Nephron progenitor cell (in vitro differentiated cells): ENCODE measurements at regions not wholly inside any gene's neighbourhood (a gene's known extent, or its start where the extent isn't known, plus 50 kb on each side); places are given as distances from the start of the nearest gene placed in this dataset.
A peak's percentile ranks its signal among the peaks of the same experiment; 100 is the strongest.
"Not testable (repeated sequence)": the region's sequence is repeated elsewhere in the genome, so short reads cannot be mapped to it uniquely, and the experiment has no call there.

ENCODE experiments used
- DNase-seq: peaks from one replicate; pipeline ENCODE4 v3.0.0; 2021
- H3K27ac Mint-ChIP-seq: 2 replicates; pipeline ENCODE4 v1.8.0; 2021; ENCODE audit warnings: mild to moderate bottlenecking, moderate library complexity, mixed read lengths
- H3K27me3 Mint-ChIP-seq: 2 replicates; pipeline ENCODE4 v1.8.0; 2021; ENCODE audit warnings: mild to moderate bottlenecking, low read depth, mixed read lengths; ENCODE audit not compliant: poor library complexity
- H3K36me3 Mint-ChIP-seq: 2 replicates; pipeline ENCODE4 v1.8.0; 2021; ENCODE audit warnings: low read depth, mixed read lengths
- H3K4me1 Mint-ChIP-seq: 2 replicates; pipeline ENCODE4 v1.8.0; 2021; ENCODE audit warnings: mixed read lengths
- H3K4me3 Mint-ChIP-seq: 2 replicates; pipeline ENCODE4 v1.8.0; 2021; ENCODE audit warnings: mild to moderate bottlenecking, moderate library complexity, mixed read lengths
- H3K9me3 Mint-ChIP-seq: 2 replicates; pipeline ENCODE4 v1.8.0; 2021; ENCODE audit warnings: mild to moderate bottlenecking, moderate library complexity, mixed read lengths
- TF ChIP-seq, protein P1 (sequence below): fragments of 200-600 bp; sonication (generic); IDR thresholded peaks from 2 replicates; pipeline ENCODE4 v1.5.0; 2021; ENCODE audit warnings: antibody characterized with exemption

DNA sequence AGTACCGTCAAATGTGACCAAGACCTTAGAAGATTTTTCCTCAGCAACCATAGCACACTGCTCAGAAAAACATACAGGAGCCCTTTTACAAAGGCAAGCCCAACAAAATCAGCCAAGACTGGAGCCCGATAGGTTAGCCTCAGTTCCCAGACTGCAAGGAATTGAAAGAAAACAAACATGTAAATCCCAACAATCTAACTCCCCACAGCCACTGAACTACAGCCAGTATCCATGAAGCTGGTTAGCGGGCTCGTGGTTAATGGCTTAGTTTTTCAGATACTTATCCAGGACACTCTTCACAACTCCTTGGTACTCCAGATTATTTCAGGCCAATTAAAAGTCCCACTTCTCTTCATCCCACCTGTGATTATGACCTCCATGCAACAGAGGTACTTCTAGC is 201.6 kb downstream of the IPMK start:
- Mint-ChIP-seq H3K4me1 (peaks cover 36% of the 10 kb centered on the region), H3K27me3 (peaks cover 3% of the 10 kb centered on the region), H3K36me3 (no peaks in the 10 kb centered on the region), H3K4me3 (no peak overlapping the region), H3K9me3 (no peaks in the 10 kb centered on the region), H3K27ac (no peak overlapping the region)
- DNase-seq = no peak
- TF ChIP-seq, protein P1, sequence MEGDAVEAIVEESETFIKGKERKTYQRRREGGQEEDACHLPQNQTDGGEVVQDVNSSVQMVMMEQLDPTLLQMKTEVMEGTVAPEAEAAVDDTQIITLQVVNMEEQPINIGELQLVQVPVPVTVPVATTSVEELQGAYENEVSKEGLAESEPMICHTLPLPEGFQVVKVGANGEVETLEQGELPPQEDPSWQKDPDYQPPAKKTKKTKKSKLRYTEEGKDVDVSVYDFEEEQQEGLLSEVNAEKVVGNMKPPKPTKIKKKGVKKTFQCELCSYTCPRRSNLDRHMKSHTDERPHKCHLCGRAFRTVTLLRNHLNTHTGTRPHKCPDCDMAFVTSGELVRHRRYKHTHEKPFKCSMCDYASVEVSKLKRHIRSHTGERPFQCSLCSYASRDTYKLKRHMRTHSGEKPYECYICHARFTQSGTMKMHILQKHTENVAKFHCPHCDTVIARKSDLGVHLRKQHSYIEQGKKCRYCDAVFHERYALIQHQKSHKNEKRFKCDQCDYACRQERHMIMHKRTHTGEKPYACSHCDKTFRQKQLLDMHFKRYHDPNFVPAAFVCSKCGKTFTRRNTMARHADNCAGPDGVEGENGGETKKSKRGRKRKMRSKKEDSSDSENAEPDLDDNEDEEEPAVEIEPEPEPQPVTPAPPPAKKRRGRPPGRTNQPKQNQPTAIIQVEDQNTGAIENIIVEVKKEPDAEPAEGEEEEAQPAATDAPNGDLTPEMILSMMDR = no peak

DNA sequence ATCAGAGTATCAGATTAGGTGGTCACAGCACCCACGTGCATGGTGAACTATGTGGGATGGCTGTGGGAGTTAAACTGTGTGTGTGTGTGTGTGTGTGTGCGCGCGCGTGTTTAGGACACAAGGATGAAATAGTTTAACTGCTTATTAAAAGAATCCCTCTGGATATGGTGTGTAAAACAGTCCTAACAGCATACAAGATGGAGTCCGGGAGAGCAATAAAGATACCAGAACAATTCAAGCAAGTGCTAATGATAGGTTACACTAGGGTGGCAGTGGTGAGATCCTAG is 202.2 kb downstream of the IPMK start:
- no peaks in the 10 kb centered on the region for H3K36me3 Mint-ChIP-seq
- peaks cover 3% of the 10 kb centered on the region for H3K27me3 Mint-ChIP-seq
- no peak overlapping the region for H3K27ac Mint-ChIP-seq

DNA sequence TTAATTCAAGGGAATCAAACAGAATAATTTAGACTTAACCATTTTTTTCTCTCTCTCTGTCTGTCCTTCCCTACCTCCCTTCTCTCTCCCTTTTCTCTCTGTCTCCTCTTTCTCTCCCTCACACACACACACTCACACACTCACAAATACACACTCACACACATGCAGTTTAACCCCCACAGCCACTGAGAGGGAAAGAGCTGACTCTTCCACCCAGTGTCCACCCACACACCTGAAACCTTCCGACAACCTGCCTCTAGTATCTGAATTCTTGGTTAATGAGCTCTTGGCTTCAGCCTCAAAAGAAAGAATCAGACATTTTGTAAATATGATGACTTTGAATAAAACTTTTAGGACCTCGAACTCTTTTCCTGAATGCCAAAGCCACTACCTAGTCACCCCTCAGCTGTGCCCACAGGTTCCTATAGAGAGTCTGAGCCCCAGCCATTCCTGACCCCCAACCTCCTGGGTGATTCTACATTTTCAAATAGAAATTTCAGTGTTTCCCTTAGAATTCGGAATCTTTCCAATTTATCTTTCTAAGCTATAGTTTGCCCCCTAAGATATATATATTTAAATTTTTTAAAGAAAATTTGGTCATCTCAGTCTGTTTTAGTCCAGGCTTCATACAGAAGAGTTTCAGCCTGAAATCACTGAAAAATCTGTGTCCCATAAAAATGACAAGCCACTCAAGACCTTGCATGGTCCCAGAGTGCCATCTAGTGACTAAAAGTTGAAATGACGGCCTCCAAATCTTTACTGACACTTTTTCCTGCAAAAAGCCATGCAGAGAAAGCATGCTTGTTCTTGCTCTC is 202.8 kb downstream of the IPMK start:
- peak; percentile 29 for DNase-seq
- H3K4me1 Mint-ChIP-seq = peaks cover 36% of the 10 kb centered on the region
- H3K9me3 Mint-ChIP-seq = no peaks in the 10 kb centered on the region
- H3K36me3 Mint-ChIP-seq = no peaks in the 10 kb centered on the region
- H3K27ac Mint-ChIP-seq = peak overlapping the region; percentile 46
- H3K27me3 Mint-ChIP-seq = peaks cover 4% of the 10 kb centered on the region
- TF ChIP-seq, protein P1 = peak; percentile 84
- H3K4me3 Mint-ChIP-seq = no peak overlapping the region

More for the DNA sequence above, 202.2 kb downstream of the IPMK start:
- TF ChIP-seq, protein P1 = no peak
- Mint-ChIP-seq H3K9me3 (no peaks in the 10 kb centered on the region), H3K4me3 (no peak overlapping the region), H3K4me1 (peaks cover 36% of the 10 kb centered on the region)
- DNase-seq = no peak

DNA sequence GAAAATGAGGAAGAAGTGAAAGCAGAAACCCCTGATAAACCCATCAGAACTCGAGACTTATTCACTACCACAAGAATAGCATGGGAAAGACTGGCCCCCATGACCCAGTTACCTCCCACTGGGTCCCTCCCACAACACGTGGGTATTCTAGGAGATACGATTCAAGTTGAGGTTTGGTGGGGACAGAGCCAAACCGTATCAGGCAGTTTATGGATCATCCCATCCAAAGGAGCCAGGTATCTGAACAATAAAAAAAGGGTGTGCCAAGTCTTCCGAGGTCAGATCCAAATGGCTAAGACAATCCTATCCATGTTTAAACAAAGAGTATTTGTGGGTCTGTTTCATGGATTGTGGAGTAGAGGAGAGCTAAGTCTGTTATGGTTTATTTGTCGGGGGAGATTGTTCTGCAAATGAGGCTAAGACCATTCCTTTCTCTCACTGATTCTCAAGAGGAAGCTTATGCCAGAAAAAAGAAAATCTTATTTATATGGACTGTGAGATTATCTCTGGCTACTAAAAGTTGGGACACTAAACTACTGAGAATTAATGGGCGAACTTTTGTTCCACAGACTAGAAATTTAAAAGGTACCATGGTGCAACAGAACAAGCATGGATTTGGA is 203.7 kb downstream of the IPMK start:
- DNase-seq = no peak
- no peak overlapping the region for H3K27ac Mint-ChIP-seq
- peaks cover 7% of the 10 kb centered on the region for H3K27me3 Mint-ChIP-seq
- TF ChIP-seq, protein P1 = no peak
- peaks cover 36% of the 10 kb centered on the region for H3K4me1 Mint-ChIP-seq
- H3K4me3 Mint-ChIP-seq = no peak overlapping the region
- no peaks in the 10 kb centered on the region for H3K9me3 Mint-ChIP-seq
- no peaks in the 10 kb centered on the region for H3K36me3 Mint-ChIP-seq

DNA sequence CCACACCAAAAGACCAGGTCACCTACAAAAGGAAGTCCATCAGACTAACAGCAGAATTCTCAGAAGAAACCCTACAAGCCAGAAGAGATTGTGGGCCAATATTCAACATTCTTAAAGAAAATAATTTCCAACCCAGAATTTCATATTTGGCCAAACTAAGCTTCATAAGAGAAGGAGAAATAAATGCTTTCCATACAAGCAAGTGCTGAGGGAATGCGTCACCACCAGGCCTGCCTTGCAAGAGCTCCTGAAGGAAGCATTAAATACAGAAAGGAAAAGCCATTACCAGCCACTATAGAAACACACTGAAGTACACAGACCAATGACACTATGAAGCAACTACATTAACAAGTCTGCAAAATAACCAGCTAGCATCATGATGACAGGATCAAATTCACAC is 209.0 kb downstream of the IPMK start:
- DNase-seq, H3K36me3 Mint-ChIP-seq, H3K9me3 Mint-ChIP-seq, H3K27me3 Mint-ChIP-seq, H3K27ac Mint-ChIP-seq, H3K4me3 Mint-ChIP-seq: not testable (repeated sequence)
- peaks cover 15% of the 10 kb centered on the region for H3K4me1 Mint-ChIP-seq

DNA sequence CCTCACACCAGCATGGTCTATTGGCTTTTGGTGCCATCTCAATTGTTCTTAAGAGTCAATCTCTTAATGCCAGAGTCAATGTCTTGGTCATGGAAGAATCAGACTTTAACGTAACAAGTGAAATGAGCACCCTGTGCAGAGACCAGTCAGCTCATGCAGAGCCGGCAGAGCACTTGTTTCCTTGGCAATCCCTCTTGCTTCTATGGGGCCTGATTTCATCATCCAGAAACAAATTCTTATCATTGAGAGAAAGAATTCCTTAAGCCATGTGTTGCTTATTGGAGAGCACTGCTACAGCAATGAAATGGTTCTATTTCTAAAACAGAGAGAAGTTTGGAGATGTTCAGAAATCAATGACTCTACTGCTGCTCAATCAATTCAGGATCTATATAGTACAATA is 212.8 kb downstream of the IPMK start:
- H3K36me3 Mint-ChIP-seq = no peaks in the 10 kb centered on the region
- H3K9me3 Mint-ChIP-seq = no peaks in the 10 kb centered on the region
- TF ChIP-seq, protein P1 = no peak
- no peak for DNase-seq
- no peak overlapping the region for H3K4me3 Mint-ChIP-seq
- H3K27ac Mint-ChIP-seq = no peak overlapping the region
- H3K27me3 Mint-ChIP-seq = peaks cover 3% of the 10 kb centered on the region
- H3K4me1 Mint-ChIP-seq = no peaks in the 10 kb centered on the region
